ENCODE measurements at regions not wholly inside any gene's neighbourhood (a gene's known extent, or its start where the extent isn't known, plus 50 kb on each side); places are given as distances from the start of the nearest gene placed in this dataset.
"Not testable (repeated sequence)": the region's sequence is repeated elsewhere in the genome, so short reads cannot be mapped to it uniquely, and the experiment has no call there.

DNA sequence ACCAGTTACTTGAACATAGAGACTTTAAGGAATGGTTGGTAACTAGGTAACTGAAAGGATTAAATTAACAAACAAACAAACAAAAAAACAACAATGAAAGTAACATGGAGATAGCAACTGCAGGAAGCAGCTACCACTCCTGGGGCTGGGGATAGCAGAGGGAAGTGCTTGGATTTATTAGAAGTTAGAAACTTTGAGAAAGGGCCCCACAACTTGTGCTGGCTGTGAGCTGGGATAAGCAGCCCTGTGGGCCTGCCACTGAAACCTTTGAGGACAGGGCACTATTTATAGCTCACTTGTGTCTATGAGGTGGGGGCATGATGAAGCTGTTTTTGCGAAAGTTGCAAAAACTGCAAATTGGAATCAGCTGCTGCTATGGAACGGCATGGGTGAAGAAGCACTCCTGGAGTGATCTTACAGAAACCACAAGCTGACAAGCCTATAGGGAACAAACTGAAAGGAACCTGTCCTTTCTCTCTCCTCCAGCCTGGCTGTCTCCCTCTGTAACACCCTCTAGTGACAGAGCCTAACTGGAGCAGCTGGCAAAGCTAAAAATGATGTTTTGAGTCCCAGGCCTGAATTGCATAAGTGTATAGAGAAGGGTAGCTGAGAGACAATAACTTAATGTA, 91.4 kb upstream of the RANBP6 start:
- no peaks in the 10 kb centered on the region for H3K36me3 ChIP-seq
- intact Hi-C loops (cut with DNase I) = no loop called here
- H3K4me3 ChIP-seq = no peak overlapping the region
- H3K9me3 ChIP-seq = no peaks in the 10 kb centered on the region
- DNase-seq = no peak
- H3K27ac ChIP-seq = no peak overlapping the region
- peaks cover 0 to 14% (median 8%) of the 10 kb centered on the region in 3 donors for H3K4me1 ChIP-seq
- TF ChIP-seq CTCF (IDR thresholded peaks at IDR 0.05) (peak in 5 of 6 experiments; percentile 18 to 40 (median 25)), POLR2A (IDR thresholded peaks at IDR 0.05) (no peak)
- H3K27me3 ChIP-seq = no peaks in the 10 kb centered on the region
- WGBS, 2 donors = 7 to 22% methylated on average over 2 of the region's 2 CpGs

- H3K27me3 ChIP-seq = no peaks in the 10 kb centered on the region
- peaks cover 0 to 14% (median 8%) of the 10 kb centered on the region in 3 donors for H3K4me1 ChIP-seq
- no peak for TF ChIP-seq POLR2A (IDR thresholded peaks at IDR 0.05)
- no peak for TF ChIP-seq CTCF (IDR thresholded peaks at IDR 0.05)
- no peaks in the 10 kb centered on the region for H3K36me3 ChIP-seq
- DNase-seq = no peak
- no peak overlapping the region for H3K4me3 ChIP-seq
- intact Hi-C loops (cut with DNase I) = no loop called here
- H3K27ac ChIP-seq = no peak overlapping the region
- H3K9me3 ChIP-seq = no peaks in the 10 kb centered on the region
- 70 to 89% methylated on average over 1 of the region's 1 CpG for WGBS, 2 donors
These were observed 90.3 kb upstream of the RANBP6 start for GRCh38 chr9:6105738-6106137.

DNA sequence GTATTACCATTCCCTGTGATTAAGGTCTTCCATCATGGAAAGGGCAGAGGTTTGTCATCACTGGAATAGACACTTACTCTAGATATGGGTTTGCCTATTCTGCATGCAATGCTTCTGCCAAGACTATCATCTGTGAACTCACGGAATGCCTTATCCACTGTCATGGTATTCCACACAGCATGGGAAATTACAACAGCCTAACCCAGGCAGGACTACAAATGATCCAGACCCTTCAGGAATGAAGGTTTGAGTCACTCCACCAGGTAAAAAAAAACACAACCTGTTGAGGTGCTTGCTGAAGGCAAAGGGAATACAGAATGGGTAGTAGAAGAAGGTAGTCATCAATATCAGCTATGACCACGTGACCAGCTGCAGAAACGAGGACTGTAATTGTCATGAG, 89.0 kb upstream of the RANBP6 start:
- 29 to 53% methylated on average over 2 to 3 of the region's 3 CpGs for WGBS, 2 donors

DNA sequence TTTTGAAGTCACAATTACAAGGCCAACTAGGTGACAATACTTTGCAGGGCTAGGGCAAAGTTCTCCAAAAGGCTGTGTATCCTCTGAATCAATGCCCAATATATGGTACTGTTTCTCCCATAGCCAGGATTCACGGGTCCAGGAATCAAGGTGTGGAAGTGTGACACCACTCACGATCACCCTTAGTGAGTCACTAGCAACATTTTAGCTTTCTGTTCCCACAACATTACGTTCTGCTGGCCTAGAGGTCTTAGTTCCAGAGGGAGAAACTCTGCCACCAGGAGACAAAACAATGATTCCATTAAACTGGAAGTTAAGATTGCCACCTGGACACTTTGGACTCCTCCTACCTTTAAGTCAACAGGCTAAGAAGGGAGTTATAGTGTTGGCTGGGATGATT, 88.5 kb upstream of the RANBP6 start:
- not testable (repeated sequence) for H3K36me3 ChIP-seq, DNase-seq
- 40 to 66% methylated on average over 3 of the region's 3 CpGs for whole genome bisulfite sequencing, 2 donors

More for the DNA sequence above, 89.0 kb upstream of the RANBP6 start:
- H3K9me3 ChIP-seq; H3K27ac ChIP-seq; H3K4me3 ChIP-seq; H3K27me3 ChIP-seq; H3K36me3 ChIP-seq; intact Hi-C loops (cut with DNase I); DNase-seq: not testable (repeated sequence)
- H3K4me1 ChIP-seq = peaks cover 0 to 14% (median 8%) of the 10 kb centered on the region in 3 donors

GRCh38 chr9:6102336-6102987, 87.0 kb upstream of the RANBP6 start:
- H3K27ac ChIP-seq; H3K27me3 ChIP-seq; DNase-seq; H3K4me3 ChIP-seq; H3K9me3 ChIP-seq; intact Hi-C loops (cut with DNase I); H3K36me3 ChIP-seq: not testable (repeated sequence)
- peaks cover 0 to 14% (median 8%) of the 10 kb centered on the region in 3 donors for H3K4me1 ChIP-seq
- WGBS, 2 donors = 31 to 38% methylated on average over 3 to 4 of the region's 4 CpGs

More for the DNA sequence above, 88.5 kb upstream of the RANBP6 start:
- H3K9me3 ChIP-seq; intact Hi-C loops (cut with DNase I); H3K4me3 ChIP-seq; H3K27me3 ChIP-seq; H3K27ac ChIP-seq: not testable (repeated sequence)
- peaks cover 0 to 14% (median 8%) of the 10 kb centered on the region in 3 donors for H3K4me1 ChIP-seq

GRCh38 chr9:6101725-6102124, 86.3 kb upstream of the RANBP6 start:
- H3K27ac ChIP-seq; DNase-seq; H3K4me1 ChIP-seq; H3K4me3 ChIP-seq; H3K27me3 ChIP-seq; H3K36me3 ChIP-seq; H3K9me3 ChIP-seq; intact Hi-C loops (cut with DNase I): not testable (repeated sequence)
- WGBS, 2 donors = 67 to 100% methylated on average over 1 of the region's 1 CpG

- H3K4me1 ChIP-seq; H3K36me3 ChIP-seq; intact Hi-C loops (cut with DNase I); H3K27ac ChIP-seq; H3K27me3 ChIP-seq; DNase-seq; H3K4me3 ChIP-seq; H3K9me3 ChIP-seq: not testable (repeated sequence)
These were observed 83.9 kb upstream of the RANBP6 start for GRCh38 chr9:6099346-6099745.
